Mesenchymal stem cell (in vitro differentiated cells and primary cell): ENCODE measurements at regions not wholly inside any gene's neighbourhood (a gene's known extent, or its start where the extent isn't known, plus 50 kb on each side); places are given as distances from the start of the nearest gene placed in this dataset.

ENCODE experiments used
- DNase-seq: peaks from one replicate; pipeline ENCODE4 v3.0.0-alpha.2; 2013
- H2AFZ ChIP-seq: one replicate; pipeline ENCODE4 v1.6.1; 2013; ENCODE audit warnings: low read depth, mild to moderate bottlenecking, control low read depth, inconsistent platforms, low read length, moderate library complexity
- H2AK5ac ChIP-seq: 2 replicates; pipeline ENCODE4 v1.6.1; 2013; ENCODE audit warnings: low read length, moderate library complexity, mild to moderate bottlenecking, inconsistent platforms; ENCODE audit not compliant: severe bottlenecking
- H2BK120ac ChIP-seq: one replicate; pipeline ENCODE4 v1.6.1; 2013; ENCODE audit warnings: low read depth, mild to moderate bottlenecking, inconsistent platforms, low read length, moderate library complexity
- H2BK12ac ChIP-seq, 2 experiments: one replicate each; pipeline ENCODE4 v1.6.1; 2013; ENCODE audit warnings: inconsistent platforms in 2 of 2, low read length in 2 of 2, mild to moderate bottlenecking in 2 of 2, moderate library complexity in 2 of 2, control low read depth in 1 of 2
- H2BK15ac ChIP-seq: one replicate; pipeline ENCODE4 v1.6.1; 2013; ENCODE audit warnings: mild to moderate bottlenecking, low read depth, inconsistent platforms; ENCODE audit not compliant: poor library complexity, severe bottlenecking
- H2BK5ac ChIP-seq: 2 replicates; pipeline ENCODE4 v1.6.1; 2013; ENCODE audit warnings: low read depth, mild to moderate bottlenecking, low read length, control low read depth, inconsistent platforms; ENCODE audit not compliant: poor library complexity, severe bottlenecking
- H3K14ac ChIP-seq, 2 experiments: one replicate each; pipeline ENCODE4 v1.6.1; 2013; ENCODE audit warnings: inconsistent platforms in 2 of 2, low read length in 2 of 2, control low read depth in 1 of 2, mild to moderate bottlenecking in 1 of 2, moderate library complexity in 1 of 2
- H3K18ac ChIP-seq, 2 experiments: one replicate each; pipeline ENCODE4 v1.6.1; 2013; ENCODE audit warnings: inconsistent platforms in 2 of 2, low read length in 2 of 2, control low read depth in 1 of 2, low read depth in 1 of 2, mild to moderate bottlenecking in 1 of 2
- H3K23ac ChIP-seq, 2 experiments: one replicate each; pipeline ENCODE4 v1.6.1; 2013; ENCODE audit warnings: inconsistent platforms in 2 of 2, low read length in 2 of 2, mild to moderate bottlenecking in 2 of 2, moderate library complexity in 2 of 2, control low read depth in 1 of 2
- H3K27ac ChIP-seq: 2 replicates; pipeline ENCODE4 v1.5.1; 2013; ENCODE audit warnings: mild to moderate bottlenecking, moderate library complexity, low read length, control low read depth, inconsistent platforms; ENCODE audit not compliant: poor library complexity, severe bottlenecking
- H3K27me3 ChIP-seq, 2 experiments: 2 replicates each; pipeline versions ENCODE4 v1.6.1 to v1.7.0; 2013; ENCODE audit warnings: low read length in 2 of 2, mild to moderate bottlenecking in 2 of 2, moderate library complexity in 2 of 2, control low read depth in 1 of 2, inconsistent platforms in 1 of 2; ENCODE audit not compliant: control insufficient read depth in 1 of 2, insufficient read depth in 1 of 2
- H3K36me3 ChIP-seq, 2 experiments: 2 replicates each; pipeline versions ENCODE4 v1.6.1 to v1.7.0; 2013; ENCODE audit warnings: low read length in 2 of 2, control low read depth in 1 of 2, inconsistent platforms in 1 of 2, low read depth in 1 of 2, mild to moderate bottlenecking in 1 of 2; ENCODE audit not compliant: insufficient read depth in 2 of 2, control insufficient read depth in 1 of 2
- H3K4ac ChIP-seq, 2 experiments: one replicate each; pipeline ENCODE4 v1.6.1; 2013; ENCODE audit warnings: inconsistent platforms in 2 of 2, low read length in 2 of 2, mild to moderate bottlenecking in 2 of 2, moderate library complexity in 2 of 2, control low read depth in 1 of 2, low read depth in 1 of 2
- H3K4me1 ChIP-seq: 2 replicates; pipeline ENCODE4 v1.6.1; 2013; ENCODE audit warnings: low read depth, low read length, control low read depth; ENCODE audit not compliant: control insufficient read depth, insufficient read depth
- H3K4me2 ChIP-seq: 2 replicates; pipeline ENCODE4 v1.6.1; 2013; ENCODE audit warnings: low read length, mild to moderate bottlenecking, inconsistent platforms; ENCODE audit not compliant: poor library complexity, severe bottlenecking
- H3K4me3 ChIP-seq, 2 experiments: 2 replicates each; pipeline versions ENCODE4 v1.5.1 to v1.7.0; 2013; ENCODE audit warnings: low read length in 2 of 2, mild to moderate bottlenecking in 2 of 2, control low read depth in 1 of 2, low read depth in 1 of 2; ENCODE audit not compliant: insufficient read depth in 1 of 2
- H3K79me1 ChIP-seq: replicated peaks from 2 replicates; pipeline ENCODE4 v1.6.1; 2013; ENCODE audit warnings: mild to moderate bottlenecking, control low read depth, low read length, inconsistent platforms; ENCODE audit not compliant: poor library complexity, severe bottlenecking
- H3K9ac ChIP-seq: 2 replicates; pipeline ENCODE4 v1.7.0; 2013; ENCODE audit warnings: mild to moderate bottlenecking, low read length, moderate library complexity
- H3K9me3 ChIP-seq: 2 replicates; pipeline ENCODE4 v1.7.0; 2013; ENCODE audit warnings: mild to moderate bottlenecking, low read length; ENCODE audit not compliant: control insufficient read depth
- H4K8ac ChIP-seq: one replicate; pipeline ENCODE4 v1.6.1; 2013; ENCODE audit warnings: inconsistent platforms, mild to moderate bottlenecking, low read length, moderate library complexity
- H4K91ac ChIP-seq: one replicate; pipeline ENCODE4 v1.6.1; 2013; ENCODE audit warnings: mild to moderate bottlenecking, low read length, inconsistent platforms
- WGBS: methylation state at CpG from one replicate; pipeline ENCODE4 v1.1.7; 2013; ENCODE audit warnings: mixed read lengths; 5-methylcytosine and 5-hydroxymethylcytosine counted together

GRCh38 chr2:538646-539045, 138.6 kb downstream of the TMEM18 start:
- WGBS, result 94% methylated on average over 2 of the region's 2 CpGs

GRCh38 chr2:535222-535621, 142.0 kb downstream of the TMEM18 start:
- no peak overlapping the region for H3K4ac ChIP-seq
- H3K36me3 ChIP-seq, result no peaks in the 10 kb centered on the region
- H2BK5ac ChIP-seq, result no peak overlapping the region
- no peak overlapping the region for H3K9ac ChIP-seq
- no peak for DNase-seq
- H2AFZ ChIP-seq, result no peak overlapping the region
- no peaks in the 10 kb centered on the region for H3K27me3 ChIP-seq
- H4K8ac ChIP-seq, result no peak overlapping the region
- no peak overlapping the region for H2AK5ac ChIP-seq
- WGBS, result no CpG with 5 or more reads among the region's 3 CpGs
- no peak overlapping the region for H3K14ac ChIP-seq
- no peak overlapping the region for H3K18ac ChIP-seq
- H2BK15ac ChIP-seq, result no peak overlapping the region
- peaks cover 3% of the 10 kb centered on the region for H3K9me3 ChIP-seq
- H3K27ac ChIP-seq, result no peak overlapping the region
- no peak overlapping the region for H3K23ac ChIP-seq
- H2BK12ac ChIP-seq, result no peak overlapping the region
- no peak overlapping the region for H3K4me2 ChIP-seq
- H4K91ac ChIP-seq, result no peak overlapping the region
- H3K4me3 ChIP-seq, result no peak overlapping the region
- no peak overlapping the region for H2BK120ac ChIP-seq
- no peaks in the 10 kb centered on the region for H3K79me1 ChIP-seq
- no peaks in the 10 kb centered on the region for H3K4me1 ChIP-seq

More at GRCh38 chr2:538646-539045, 138.6 kb downstream of the TMEM18 start:
- Histone ChIP-seq H4K91ac (no peak overlapping the region), H3K36me3 (no peaks in the 10 kb centered on the region), H3K4me2 (no peak overlapping the region), H3K79me1 (no peaks in the 10 kb centered on the region), H3K27me3 (no peaks in the 10 kb centered on the region), H2AK5ac (no peak overlapping the region), H3K14ac (no peak overlapping the region), H2BK5ac (no peak overlapping the region), H3K9me3 (peaks cover 3% of the 10 kb centered on the region), H3K4me3 (no peak overlapping the region), H2BK12ac (no peak overlapping the region), H3K27ac (no peak overlapping the region), H3K9ac (no peak overlapping the region), H3K18ac (no peak overlapping the region), H4K8ac (no peak overlapping the region), H3K23ac (no peak overlapping the region), H2BK15ac (no peak overlapping the region), H3K4me1 (no peaks in the 10 kb centered on the region), H2AFZ (no peak overlapping the region), H3K4ac (no peak overlapping the region), H2BK120ac (no peak overlapping the region)
- no peak for DNase-seq

GRCh38 chr2:529852-530251, 147.4 kb downstream of the TMEM18 start:
- Histone ChIP-seq H4K91ac (no peak overlapping the region), H3K36me3 (no peaks in the 10 kb centered on the region), H2AK5ac (no peak overlapping the region), H2BK12ac (no peak overlapping the region), H3K27ac (no peak overlapping the region), H3K23ac (no peak overlapping the region), H2BK5ac (no peak overlapping the region), H3K4me1 (no peaks in the 10 kb centered on the region), H3K79me1 (no peaks in the 10 kb centered on the region), H3K4me2 (no peak overlapping the region), H3K4ac (no peak overlapping the region), H3K9ac (no peak overlapping the region), H3K4me3 (no peak overlapping the region), H2AFZ (no peak overlapping the region), H3K14ac (no peak overlapping the region), H2BK15ac (no peak overlapping the region), H3K18ac (no peak overlapping the region), H3K27me3 (no peaks in the 10 kb centered on the region), H2BK120ac (no peak overlapping the region), H3K9me3 (no peaks in the 10 kb centered on the region), H4K8ac (no peak overlapping the region)
- no peak for DNase-seq
- no CpG with 5 or more reads among the region's 2 CpGs for WGBS

- no peak overlapping the region for H2BK15ac ChIP-seq
- H3K9me3 ChIP-seq, result no peaks in the 10 kb centered on the region
- no peak overlapping the region for H3K27ac ChIP-seq
- no peak overlapping the region for H3K18ac ChIP-seq
- no peak overlapping the region for H3K23ac ChIP-seq
- H4K91ac ChIP-seq, result no peak overlapping the region
- H2AFZ ChIP-seq, result no peak overlapping the region
- H2BK120ac ChIP-seq, result no peak overlapping the region
- H3K4me3 ChIP-seq, result no peak overlapping the region
- H3K4me2 ChIP-seq, result no peak overlapping the region
- no peak overlapping the region for H4K8ac ChIP-seq
- no peak overlapping the region for H3K14ac ChIP-seq
- H3K27me3 ChIP-seq, result no peaks in the 10 kb centered on the region
- no peak for DNase-seq
- H3K4me1 ChIP-seq, result no peaks in the 10 kb centered on the region
- no peak overlapping the region for H2BK12ac ChIP-seq
- H3K4ac ChIP-seq, result no peak overlapping the region
- no peaks in the 10 kb centered on the region for H3K36me3 ChIP-seq
- no peak overlapping the region for H3K9ac ChIP-seq
- H2BK5ac ChIP-seq, result no peak overlapping the region
- no peak overlapping the region for H2AK5ac ChIP-seq
- no CpG with 5 or more reads among the region's 2 CpGs for WGBS
- no peaks in the 10 kb centered on the region for H3K79me1 ChIP-seq
These were observed 147.8 kb downstream of the TMEM18 start for GRCh38 chr2:529424-529823.
